SK-N-SH treated with all-trans-retinoic acid at 6 μM for 48 hours (cell line): ENCODE measurements at regions not wholly inside any gene's neighbourhood (a gene's known extent, or its start where the extent isn't known, plus 50 kb on each side); places are given as distances from the start of the nearest gene placed in this dataset.

Experiments
- ARNTL ChIP-seq: fragments of 450-650 bp; formaldehyde crosslinking; IDR thresholded peaks from 2 replicates; pipeline ENCODE4 v1.5.0; 2020; ENCODE audit warnings: low read depth, mild to moderate bottlenecking, moderate library complexity, borderline replicate concordance
- CREB5 ChIP-seq: fragments of 250-450 bp; sonication (Bioruptor Pico); IDR thresholded peaks from 2 replicates; pipeline ENCODE4 v1.5.1; 2020; ENCODE audit warnings: low read depth, mild to moderate bottlenecking, moderate library complexity
- CSRNP3 ChIP-seq: fragments of 250-450 bp; sonication (Bioruptor Pico); IDR thresholded peaks from 2 replicates; pipeline ENCODE4 v1.5.1; 2021; ENCODE audit warnings: mild to moderate bottlenecking, moderate library complexity
- OSR1 ChIP-seq: fragments of 250-450 bp; sonication (Bioruptor Pico); IDR thresholded peaks from 2 replicates; pipeline ENCODE4 v1.8.0; 2022; ENCODE audit warnings: moderate library complexity, mild to moderate bottlenecking, inconsistent platforms
- POU6F1 ChIP-seq: fragments of 250-450 bp; sonication (Bioruptor Pico); IDR thresholded peaks from 2 replicates; pipeline ENCODE4 v1.8.0; 2021; ENCODE audit warnings: low read depth, mild to moderate bottlenecking, moderate library complexity, borderline replicate concordance
- RARB ChIP-seq: fragments of 250-450 bp; sonication (Bioruptor Pico); IDR thresholded peaks from 2 replicates; pipeline ENCODE4 v1.8.0; 2021; ENCODE audit warnings: mild to moderate bottlenecking, moderate library complexity
- TOX ChIP-seq: fragments of 250-450 bp; sonication (Bioruptor Pico); IDR thresholded peaks from 2 replicates; pipeline ENCODE4 v1.8.0; 2021; ENCODE audit warnings: mild to moderate bottlenecking, moderate library complexity, borderline replicate concordance
- TSHZ2 ChIP-seq: fragments of 250-450 bp; sonication (Bioruptor Pico); IDR thresholded peaks from 2 replicates; pipeline ENCODE4 v1.5.0; 2020; ENCODE audit warnings: mild to moderate bottlenecking, moderate library complexity
- ZC3H10 ChIP-seq: fragments of 250-450 bp; sonication (Bioruptor Pico); IDR thresholded peaks from 2 replicates; pipeline ENCODE4 v1.5.1; 2021; ENCODE audit warnings: mild to moderate bottlenecking, moderate library complexity
- ZFP3 ChIP-seq: fragments of 250-450 bp; sonication (Bioruptor Pico); IDR thresholded peaks from 2 replicates; pipeline ENCODE4 v1.5.0; 2020; ENCODE audit warnings: mild to moderate bottlenecking, moderate library complexity
- ZFP30 ChIP-seq: fragments of 450-650 bp; formaldehyde crosslinking; IDR thresholded peaks from 2 replicates; pipeline ENCODE4 v1.5.0; 2022; ENCODE audit warnings: mild to moderate bottlenecking, moderate library complexity
- ZNF565 ChIP-seq: fragments of 450-650 bp; formaldehyde crosslinking; conservative IDR thresholded peaks from 2 replicates; pipeline ENCODE4 v1.5.0; 2020; ENCODE audit warnings: low read depth, mild to moderate bottlenecking, moderate library complexity
- TF ChIP-seq, protein P1 (sequence below): fragments of 250-450 bp; sonication (Bioruptor Pico); IDR thresholded peaks from 2 replicates; pipeline ENCODE4 v1.8.0; 2020; ENCODE audit warnings: mild to moderate bottlenecking, moderate library complexity, borderline replicate concordance

GRCh38 chr6:110549277-110549676 is 72.9 kb upstream of the SLC22A16 start:
- TF ChIP-seq RARB (no peak), ARNTL (CRISPR knock-in tag) (no peak), TSHZ2 (CRISPR knock-in tag) (no peak), ZFP3 (CRISPR knock-in tag) (no peak), POU6F1 (CRISPR knock-in tag) (no peak), ZNF565 (CRISPR knock-in tag) (no peak), ZFP30 (CRISPR knock-in tag) (no peak), ZC3H10 (no peak), TOX (CRISPR knock-in tag) (no peak), CREB5 (CRISPR knock-in tag) (no peak), CSRNP3 (no peak), OSR1 (CRISPR knock-in tag) (no peak)
- TF ChIP-seq, protein P1, sequence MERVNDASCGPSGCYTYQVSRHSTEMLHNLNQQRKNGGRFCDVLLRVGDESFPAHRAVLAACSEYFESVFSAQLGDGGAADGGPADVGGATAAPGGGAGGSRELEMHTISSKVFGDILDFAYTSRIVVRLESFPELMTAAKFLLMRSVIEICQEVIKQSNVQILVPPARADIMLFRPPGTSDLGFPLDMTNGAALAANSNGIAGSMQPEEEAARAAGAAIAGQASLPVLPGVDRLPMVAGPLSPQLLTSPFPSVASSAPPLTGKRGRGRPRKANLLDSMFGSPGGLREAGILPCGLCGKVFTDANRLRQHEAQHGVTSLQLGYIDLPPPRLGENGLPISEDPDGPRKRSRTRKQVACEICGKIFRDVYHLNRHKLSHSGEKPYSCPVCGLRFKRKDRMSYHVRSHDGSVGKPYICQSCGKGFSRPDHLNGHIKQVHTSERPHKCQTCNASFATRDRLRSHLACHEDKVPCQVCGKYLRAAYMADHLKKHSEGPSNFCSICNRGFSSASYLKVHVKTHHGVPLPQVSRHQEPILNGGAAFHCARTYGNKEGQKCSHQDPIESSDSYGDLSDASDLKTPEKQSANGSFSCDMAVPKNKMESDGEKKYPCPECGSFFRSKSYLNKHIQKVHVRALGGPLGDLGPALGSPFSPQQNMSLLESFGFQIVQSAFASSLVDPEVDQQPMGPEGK (CRISPR knock-in tag) = no peak
